ENCODE measurements at regions not wholly inside any gene's neighbourhood (a gene's known extent, or its start where the extent isn't known, plus 50 kb on each side); places are given as distances from the start of the nearest gene placed in this dataset.
"Not testable (repeated sequence)": the region's sequence is repeated elsewhere in the genome, so short reads cannot be mapped to it uniquely, and the experiment has no call there.

DNA sequence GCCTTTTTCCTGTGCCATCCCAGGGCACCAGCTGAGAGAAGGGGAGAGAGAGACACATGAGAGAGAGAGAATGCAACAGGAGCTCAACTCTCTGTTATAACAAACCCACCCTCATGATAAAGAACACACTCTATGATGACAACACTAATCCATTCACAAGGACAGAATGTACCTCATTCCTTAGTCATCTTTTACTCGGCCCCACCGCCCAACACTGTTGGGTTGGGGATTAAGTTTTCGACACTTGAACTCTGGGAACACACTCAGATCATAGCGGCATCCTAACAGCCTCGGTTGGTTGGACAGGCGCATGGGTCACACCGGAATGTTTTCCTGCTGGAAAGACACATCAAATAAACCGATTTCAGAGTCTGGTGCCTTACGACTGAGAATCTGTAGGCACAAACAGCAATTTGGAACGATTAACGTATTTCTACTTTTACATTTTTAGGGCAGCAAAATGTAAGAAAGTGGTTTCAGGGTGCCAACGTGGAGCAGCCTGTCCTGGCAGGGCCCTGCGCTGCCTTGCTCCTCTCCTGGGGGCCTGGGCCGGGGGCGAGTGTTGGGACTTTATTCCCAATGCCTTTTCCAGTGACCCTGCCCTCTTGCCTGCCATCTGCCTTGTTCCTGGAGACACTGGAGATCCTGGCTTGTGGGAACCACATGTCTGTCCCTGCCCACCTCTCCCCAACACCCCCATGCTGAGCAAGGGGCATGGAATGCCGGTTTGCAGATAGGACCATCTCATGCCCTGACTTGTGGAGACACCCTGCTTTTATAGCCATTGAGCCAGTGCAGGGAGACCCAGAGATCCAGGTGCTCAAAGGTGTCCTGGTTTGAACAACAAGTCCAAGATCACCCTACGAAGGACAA lies 287.0 kb downstream of the TCERG1L start:
- ATAC-seq: no peak
- H3K27me3 Mint-ChIP-seq: no peaks in the 10 kb centered on the region
- no peak for DNase-seq
- no peak overlapping the region for H3K27ac Mint-ChIP-seq
- no peak overlapping the region for H3K4me3 Mint-ChIP-seq
- H3K9me3 Mint-ChIP-seq: no peaks in the 10 kb centered on the region
- H3K4me1 Mint-ChIP-seq: no peaks in the 10 kb centered on the region

DNA sequence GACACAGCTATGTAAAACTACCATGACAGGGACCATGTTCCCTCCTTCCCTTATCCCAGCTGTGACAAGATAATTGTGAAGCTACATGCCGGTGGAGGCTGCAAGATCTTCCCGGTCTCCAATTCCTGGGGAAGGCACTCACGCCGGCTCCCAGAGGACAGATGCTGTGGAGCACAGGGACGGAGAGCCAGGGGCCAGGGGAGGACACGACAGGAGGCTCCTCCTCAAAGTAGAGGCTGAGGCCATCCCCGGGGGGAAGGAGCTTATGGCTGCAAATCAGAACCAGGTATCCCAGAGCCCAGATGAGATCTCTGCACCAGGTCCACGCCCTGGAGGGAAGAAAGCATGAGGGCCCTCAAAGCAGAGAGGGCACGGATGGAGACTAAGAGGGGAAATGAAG lies 286.2 kb downstream of the TCERG1L start:
- Mint-ChIP-seq H3K27me3 (no peaks in the 10 kb centered on the region), H3K4me1 (no peaks in the 10 kb centered on the region), H3K4me3 (no peak overlapping the region), H3K27ac (no peak overlapping the region), H3K9me3 (no peaks in the 10 kb centered on the region)
- no peak for ATAC-seq
- DNase-seq: no peak

- Mint-ChIP-seq H3K4me3 (no peak overlapping the region), H3K27ac (no peak overlapping the region), H3K27me3 (no peaks in the 10 kb centered on the region), H3K4me1 (no peaks in the 10 kb centered on the region), H3K9me3 (no peaks in the 10 kb centered on the region)
- no peak for ATAC-seq
- DNase-seq: no peak
Measured at GRCh38 chr10:131027256-131027655, 284.3 kb downstream of the TCERG1L start.

- Mint-ChIP-seq H3K27me3 (peaks cover 7% of the 10 kb centered on the region), H3K27ac (no peak overlapping the region), H3K9me3 (no peaks in the 10 kb centered on the region), H3K4me1 (no peaks in the 10 kb centered on the region), H3K4me3 (no peak overlapping the region)
- ATAC-seq (peak; percentile 37), DNase-seq (no peak)
Measured at GRCh38 chr10:131031346-131031745, 280.2 kb downstream of the TCERG1L start.

DNA sequence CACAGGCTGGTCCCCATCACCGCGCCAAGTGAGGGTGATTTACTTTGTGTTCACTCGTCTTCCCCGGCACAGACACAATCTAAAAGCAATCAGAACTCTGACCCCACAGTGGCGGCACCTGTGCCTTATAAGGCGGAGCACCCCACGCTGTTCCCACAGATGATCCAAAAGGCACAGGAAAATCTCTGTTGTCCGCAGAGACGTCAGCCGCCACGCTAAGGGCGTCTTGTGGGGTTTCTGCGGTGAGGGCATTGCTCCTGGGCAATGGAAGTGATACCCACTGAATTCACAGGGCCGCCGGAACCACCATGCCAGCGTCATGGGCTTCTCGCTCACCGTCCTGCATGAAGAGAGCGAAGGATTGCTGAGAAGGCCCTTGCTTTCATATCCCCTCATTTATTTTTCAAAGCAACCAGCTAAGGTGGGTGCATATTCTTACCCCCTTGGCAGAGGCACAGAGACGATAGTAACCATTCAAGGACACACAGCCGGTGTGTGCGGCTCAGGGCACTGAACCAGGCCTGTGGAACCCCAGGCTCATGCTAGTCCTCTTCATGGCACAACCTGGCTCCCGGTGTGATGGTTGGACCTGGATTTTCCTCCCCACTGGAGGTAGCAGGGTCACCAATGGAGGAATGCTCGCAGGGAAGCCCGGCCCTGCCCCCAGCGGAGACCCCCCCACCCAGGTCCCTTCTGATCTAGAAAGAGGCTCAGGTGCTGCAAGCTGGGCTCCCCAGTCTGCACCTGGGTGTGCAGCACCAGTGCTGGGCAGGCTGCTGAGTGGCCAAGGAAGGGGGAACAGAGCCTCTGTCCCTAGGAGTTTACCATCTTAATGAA lies 279.0 kb downstream of the TCERG1L start:
- H3K27me3 Mint-ChIP-seq: peaks cover 7% of the 10 kb centered on the region
- no peak for DNase-seq
- H3K27ac Mint-ChIP-seq: no peak overlapping the region
- H3K4me1 Mint-ChIP-seq: no peaks in the 10 kb centered on the region
- no peak overlapping the region for H3K4me3 Mint-ChIP-seq
- H3K9me3 Mint-ChIP-seq: no peaks in the 10 kb centered on the region
- ATAC-seq: peak; percentile 13

DNA sequence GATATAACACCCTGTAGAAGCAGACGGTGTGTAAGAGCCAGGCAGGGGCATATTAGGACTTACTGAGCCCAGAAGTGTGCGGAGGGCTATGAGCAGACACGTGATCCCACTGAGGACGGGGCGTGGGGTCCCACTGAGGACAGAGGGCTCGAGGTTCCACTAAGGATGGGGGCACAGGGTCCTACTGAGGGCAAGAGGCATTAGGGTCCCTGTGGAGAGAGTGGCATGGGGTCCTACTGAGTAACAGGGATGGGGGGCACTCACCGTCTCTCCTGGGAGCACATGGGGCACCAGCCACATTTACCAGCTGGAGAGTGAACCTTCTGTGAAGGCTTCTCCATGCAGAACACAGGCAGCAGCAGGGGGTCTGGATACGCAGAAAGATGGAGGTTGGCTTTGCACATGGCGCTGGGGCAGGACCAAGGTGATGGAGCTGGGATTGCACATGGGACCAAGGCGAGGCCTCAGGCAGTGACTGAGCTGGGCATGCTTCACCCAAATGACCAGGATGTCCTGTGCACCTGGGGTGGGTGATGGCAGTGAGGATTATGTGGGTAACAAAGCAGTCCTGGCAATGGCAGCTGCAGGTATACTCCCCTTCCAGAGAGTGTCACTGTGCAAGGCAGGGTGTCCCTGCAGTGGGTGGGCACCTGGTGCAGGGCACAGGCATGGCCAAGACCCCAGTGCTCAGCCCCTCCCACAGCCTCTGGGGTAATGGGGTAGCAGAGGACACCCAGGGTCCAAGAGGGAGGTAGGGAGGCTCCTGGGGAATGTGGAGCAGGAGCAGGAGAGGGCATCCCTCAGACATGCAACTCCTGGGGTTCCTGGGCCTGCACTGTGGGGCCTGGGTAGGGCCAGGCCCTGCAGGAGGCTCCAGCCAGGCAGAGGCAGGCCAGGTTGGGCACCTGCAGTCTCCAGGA lies 278.1 kb downstream of the TCERG1L start:
- H3K4me3 Mint-ChIP-seq: no peak overlapping the region
- H3K27me3 Mint-ChIP-seq: peaks cover 7% of the 10 kb centered on the region
- H3K27ac Mint-ChIP-seq: no peak overlapping the region
- no peaks in the 10 kb centered on the region for H3K4me1 Mint-ChIP-seq
- ATAC-seq (peak; percentile 40), DNase-seq (no peak)
- no peaks in the 10 kb centered on the region for H3K9me3 Mint-ChIP-seq

DNA sequence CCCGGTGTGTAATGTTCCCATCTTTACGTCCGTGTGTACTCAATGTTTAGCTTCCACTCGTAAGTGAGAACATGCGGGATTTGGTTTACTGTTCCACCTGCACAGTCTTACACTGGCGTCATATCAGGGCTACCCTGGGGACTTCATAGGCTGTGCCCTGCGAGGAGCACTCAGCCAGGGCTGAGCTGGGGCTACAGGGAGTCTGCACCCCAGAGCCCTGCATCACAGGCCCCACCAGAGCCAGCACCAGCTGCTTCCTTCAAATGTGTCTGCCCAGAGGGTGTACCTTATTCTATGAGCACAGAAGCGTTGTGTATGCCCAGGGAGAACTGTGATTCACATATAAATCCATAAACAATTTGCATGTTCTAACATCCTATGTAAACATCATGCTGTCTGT lies 277.1 kb downstream of the TCERG1L start:
- Mint-ChIP-seq H3K27ac (no peak overlapping the region), H3K9me3 (no peaks in the 10 kb centered on the region), H3K4me1 (no peaks in the 10 kb centered on the region), H3K27me3 (peaks cover 7% of the 10 kb centered on the region), H3K4me3 (no peak overlapping the region)
- DNase-seq (no peak), ATAC-seq (no peak)

DNA sequence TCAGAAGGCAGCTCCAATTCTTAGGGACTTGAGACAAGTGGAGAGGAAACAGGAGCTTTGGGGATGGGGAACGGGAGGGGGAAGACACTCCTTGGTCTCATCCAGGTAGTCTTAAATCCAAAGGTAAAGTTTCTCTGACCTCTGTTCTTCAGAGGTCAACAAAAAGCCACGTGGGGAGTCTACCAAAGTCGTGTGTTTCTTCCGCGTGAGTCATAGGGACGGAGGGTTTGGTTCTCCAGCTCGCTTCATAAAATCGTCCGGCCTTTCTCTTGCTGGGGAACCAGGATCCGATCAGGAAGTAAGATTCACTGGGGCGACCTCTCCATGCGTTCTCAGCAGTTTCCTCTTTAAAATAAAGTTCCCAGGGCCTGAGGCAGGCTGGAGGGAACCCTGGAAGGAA lies 275.7 kb downstream of the TCERG1L start:
- H3K9me3 Mint-ChIP-seq: no peaks in the 10 kb centered on the region
- ATAC-seq (no peak), DNase-seq (no peak)
- no peaks in the 10 kb centered on the region for H3K4me1 Mint-ChIP-seq
- no peak overlapping the region for H3K27ac Mint-ChIP-seq
- no peak overlapping the region for H3K4me3 Mint-ChIP-seq
- H3K27me3 Mint-ChIP-seq: peaks cover 7% of the 10 kb centered on the region

DNA sequence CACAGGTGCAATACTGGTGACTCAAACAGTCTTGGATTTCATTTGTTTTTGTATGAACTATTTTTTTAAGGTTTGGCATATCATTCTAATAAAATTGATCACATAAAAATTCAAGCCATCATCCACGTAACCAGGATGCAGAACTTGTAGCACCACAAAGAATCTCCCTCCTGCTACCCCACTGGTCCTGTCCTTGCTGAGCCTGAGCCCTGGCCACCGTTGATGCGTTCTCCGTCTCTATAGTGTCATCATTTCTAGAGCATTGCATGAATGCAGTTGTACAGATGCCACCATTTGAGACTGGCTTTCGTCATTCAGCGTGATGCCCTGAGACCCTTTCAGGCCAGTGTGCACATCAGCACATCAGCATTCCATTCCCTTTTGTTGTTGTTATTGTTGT lies 273.5 kb downstream of the TCERG1L start:
- Mint-ChIP-seq H3K9me3 (no peaks in the 10 kb centered on the region), H3K4me3 (no peak overlapping the region), H3K4me1 (no peaks in the 10 kb centered on the region), H3K27ac (no peak overlapping the region), H3K27me3 (peaks cover 7% of the 10 kb centered on the region)
- DNase-seq: no peak
- ATAC-seq: no peak

GRCh38 chr10:131041031-131041430 lies 270.5 kb downstream of the TCERG1L start:
- H3K4me1 Mint-ChIP-seq: no peaks in the 10 kb centered on the region
- no peak overlapping the region for H3K4me3 Mint-ChIP-seq
- H3K27me3 Mint-ChIP-seq: peaks cover 2% of the 10 kb centered on the region
- ATAC-seq: no peak
- H3K9me3 Mint-ChIP-seq: no peaks in the 10 kb centered on the region
- DNase-seq: no peak
- H3K27ac Mint-ChIP-seq: no peak overlapping the region

DNA sequence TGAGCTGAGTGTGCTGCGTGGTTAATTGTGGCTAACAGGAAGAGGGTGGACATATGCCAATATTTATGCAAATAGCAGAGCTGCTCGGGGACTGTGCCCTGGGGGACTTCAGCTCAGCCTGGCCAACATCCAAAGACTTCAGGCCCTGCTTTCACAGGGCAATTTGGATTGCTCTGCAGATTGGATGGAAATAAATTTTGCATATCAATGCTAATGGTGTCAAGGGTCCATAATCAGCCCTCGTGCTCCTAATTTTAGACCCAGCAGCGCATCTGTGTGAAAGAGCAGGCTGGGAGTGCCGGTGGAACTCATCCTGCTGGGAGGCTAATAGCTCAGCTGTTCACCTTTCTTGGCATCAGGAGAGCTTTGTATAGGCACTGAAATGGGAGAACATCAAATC lies 270.1 kb downstream of the TCERG1L start:
- H3K4me3 Mint-ChIP-seq: no peak overlapping the region
- H3K4me1 Mint-ChIP-seq: no peaks in the 10 kb centered on the region
- DNase-seq (no peak), ATAC-seq (no peak)
- H3K27me3 Mint-ChIP-seq: no peaks in the 10 kb centered on the region
- H3K27ac Mint-ChIP-seq: no peak overlapping the region
- H3K9me3 Mint-ChIP-seq: no peaks in the 10 kb centered on the region

DNA sequence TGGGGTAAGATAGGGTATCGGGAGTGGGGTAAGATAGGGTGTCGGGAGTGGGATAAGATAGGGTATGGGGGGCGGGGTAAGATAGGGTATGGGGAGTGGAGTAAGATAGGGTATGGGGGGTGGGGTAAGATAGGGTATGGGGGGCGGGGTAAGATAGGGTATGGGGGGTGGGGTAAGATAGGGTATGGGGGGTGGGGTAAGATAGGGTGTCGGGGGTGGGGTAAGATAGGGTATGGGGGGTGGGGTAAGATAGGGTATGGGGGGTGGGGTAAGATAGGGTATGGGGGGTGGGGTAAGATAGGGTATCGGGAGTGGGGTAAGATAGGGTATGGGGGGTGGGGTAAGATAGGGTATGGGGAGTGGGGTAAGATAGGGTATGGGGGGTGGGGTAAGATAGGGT lies 269.5 kb downstream of the TCERG1L start:
- not testable (repeated sequence) for DNase-seq, H3K4me1 Mint-ChIP-seq, ATAC-seq, H3K4me3 Mint-ChIP-seq, H3K27ac Mint-ChIP-seq, H3K27me3 Mint-ChIP-seq, H3K9me3 Mint-ChIP-seq
